Liver (tissue), 8 donors: ENCODE measurements at regions not wholly inside any gene's neighbourhood (a gene's known extent, or its start where the extent isn't known, plus 50 kb on each side); places are given as distances from the start of the nearest gene placed in this dataset.

Source experiments
- DNase-seq: peaks from one replicate; pipeline ENCODE4 v3.0.0-alpha.2; 2017; ENCODE audit warnings: low spot score
- H3K27ac ChIP-seq, 2 donors: one replicate each; pipeline ENCODE4 v1.7.0; 2013; ENCODE audit warnings: inconsistent platforms in 2 of 2, low read length in 2 of 2, control low read depth in 1 of 2, low read depth in 1 of 2, mild to moderate bottlenecking in 1 of 2
- H3K27me3 ChIP-seq, 4 donors: one replicate each; pipeline versions ENCODE4 v1.6.1 to v1.7.0; 2013; ENCODE audit warnings: low read length in 3 of 4, inconsistent platforms in 1 of 4, mild to moderate bottlenecking in 1 of 4, moderate library complexity in 1 of 4; ENCODE audit not compliant: control insufficient read depth in 4 of 4, insufficient read depth in 4 of 4
- H3K36me3 ChIP-seq, 4 donors: one replicate each; pipeline versions ENCODE4 v1.6.1 to v1.7.0; 2013; ENCODE audit warnings: low read length in 3 of 4, mild to moderate bottlenecking in 3 of 4, low read depth in 1 of 4, moderate library complexity in 1 of 4; ENCODE audit not compliant: control insufficient read depth in 4 of 4, insufficient read depth in 3 of 4
- H3K4me1 ChIP-seq, 4 donors: one replicate each; pipeline versions ENCODE4 v1.6.1 to v1.7.0; 2013; ENCODE audit warnings: low read length in 3 of 4, mild to moderate bottlenecking in 3 of 4, moderate library complexity in 1 of 4; ENCODE audit not compliant: control insufficient read depth in 4 of 4, insufficient read depth in 4 of 4
- H3K4me3 ChIP-seq, 3 donors: one replicate each; pipeline versions ENCODE4 v1.6.1 to v1.7.0; 2013; ENCODE audit warnings: low read length in 3 of 3, control low read depth in 1 of 3, low read depth in 1 of 3, mild to moderate bottlenecking in 1 of 3
- H3K9ac ChIP-seq, 2 donors: one replicate each; pipeline ENCODE4 v1.7.0; 2013; ENCODE audit warnings: low read length in 2 of 2, mild to moderate bottlenecking in 2 of 2, moderate library complexity in 2 of 2, control low read depth in 1 of 2, low read depth in 1 of 2
- H3K9me3 ChIP-seq, 4 donors: one replicate each; pipeline versions ENCODE4 v1.6.1 to v1.7.0; 2013; ENCODE audit warnings: low read length in 3 of 4; ENCODE audit not compliant: control insufficient read depth in 4 of 4
- EGR1 ChIP-seq, 2 donors: IDR thresholded peaks; 2 replicates each; pipeline ENCODE4 v1.6.1; 2016 to 2018; ENCODE audit warnings: antibody characterized with exemption in 2 of 2, low read depth in 2 of 2
- FOXA1 ChIP-seq: IDR thresholded peaks from 2 replicates; pipeline ENCODE4 v1.6.1; 2016; ENCODE audit warnings: antibody characterized with exemption
- GABPA ChIP-seq, 2 donors: IDR thresholded peaks in 1 of 2; conservative IDR thresholded peaks in 1 of 2; 2 replicates each; pipeline ENCODE4 v1.6.1; 2016; ENCODE audit warnings: antibody characterized with exemption in 2 of 2, mild to moderate bottlenecking in 1 of 2, moderate library complexity in 1 of 2
- HNF4A ChIP-seq, 2 donors: conservative IDR thresholded peaks; 2 replicates each; pipeline ENCODE4 v1.6.1; 2016; ENCODE audit warnings: antibody characterized with exemption in 2 of 2, mild to moderate bottlenecking in 2 of 2
- HNF4G ChIP-seq: IDR thresholded peaks from 2 replicates; pipeline ENCODE4 v1.6.1; 2016; ENCODE audit warnings: antibody characterized with exemption
- JUND ChIP-seq, 2 donors: IDR thresholded peaks; 2 replicates each; pipeline ENCODE4 v1.6.1; 2016; ENCODE audit warnings: antibody characterized with exemption in 2 of 2
- NR2F2 ChIP-seq: IDR thresholded peaks from 2 replicates; pipeline ENCODE4 v1.6.1; 2016; ENCODE audit warnings: antibody characterized with exemption
- RAD21 ChIP-seq, 2 donors: IDR thresholded peaks; 2 replicates each; pipeline ENCODE4 v1.6.1; 2016; ENCODE audit warnings: antibody characterized with exemption in 2 of 2, mild to moderate bottlenecking in 2 of 2
- RXRA ChIP-seq, 2 donors: IDR thresholded peaks; 2 replicates each; pipeline ENCODE4 v1.6.1; 2017 to 2018; ENCODE audit warnings: antibody characterized with exemption in 2 of 2, mild to moderate bottlenecking in 1 of 2
- SP1 ChIP-seq: IDR thresholded peaks from 2 replicates; pipeline ENCODE4 v1.6.1; 2018; ENCODE audit warnings: antibody characterized with exemption, mild to moderate bottlenecking
- TAF1 ChIP-seq: conservative IDR thresholded peaks from 2 replicates; pipeline ENCODE4 v1.6.1; 2016; ENCODE audit warnings: antibody characterized with exemption, mild to moderate bottlenecking
- WGBS: extraction: QIAGEN DNeasy Blood & Tissue Kit; methylation state at CpG from one replicate; pipeline ENCODE4 v1.1.7; 2013; 5-methylcytosine and 5-hydroxymethylcytosine counted together
- TF ChIP-seq, protein P1 (sequence below): fragments of 150-350 bp; IDR thresholded peaks from 2 replicates; pipeline ENCODE4 v1.5.1; 2017; ENCODE audit warnings: improper control_type of control experiment, low read depth, low read length; ENCODE audit not compliant: missing input control
- TF ChIP-seq, protein P2 (sequence below): IDR thresholded peaks from 2 replicates; pipeline ENCODE4 v1.6.1; 2016; ENCODE audit warnings: antibody characterized with exemption
- TF ChIP-seq, protein P3 (sequence below): IDR thresholded peaks from 2 replicates; pipeline ENCODE4 v1.6.1; 2016; ENCODE audit warnings: antibody characterized with exemption
- donor health status: healthy.
- donor health status: healthy.
- donor health status: healthy.
- donor health status: healthy.
- donor health status: healthy.

DNA sequence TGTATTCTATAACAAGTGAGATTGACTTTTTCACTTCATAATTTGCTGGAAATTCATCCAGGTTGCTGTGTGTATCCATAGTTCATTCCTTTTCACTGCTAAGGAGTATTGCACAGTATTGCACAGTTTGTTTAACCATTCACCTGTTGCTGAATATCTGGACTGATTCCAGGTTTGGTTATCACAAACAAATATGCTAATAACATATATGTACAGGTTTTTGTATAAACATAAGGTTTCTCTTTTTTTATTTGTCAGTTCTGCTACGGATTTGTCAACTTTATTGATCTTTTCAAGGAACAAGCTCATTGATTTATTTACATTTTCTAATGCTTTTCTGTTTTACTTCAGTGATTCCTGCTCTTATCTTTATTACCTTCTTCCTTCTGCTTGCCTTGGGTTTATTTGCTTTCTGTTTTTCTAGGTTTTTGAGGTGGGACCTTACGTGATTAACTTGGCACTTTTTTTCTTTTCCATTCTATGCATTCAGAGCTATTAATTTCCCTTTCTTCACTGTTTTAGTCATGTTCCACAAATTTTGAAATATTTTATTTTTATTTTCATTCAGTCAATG, 117.0 kb upstream of the OGFRL1 start:
- no peaks in the 10 kb centered on the region for H3K4me1 ChIP-seq
- no peak overlapping the region for H3K27ac ChIP-seq
- 31% methylated on average over 2 of the region's 2 CpGs for WGBS
- no peaks in the 10 kb centered on the region for H3K27me3 ChIP-seq
- DNase-seq: no peak
- no peaks in the 10 kb centered on the region for H3K36me3 ChIP-seq
- H3K4me3 ChIP-seq: no peak overlapping the region
- TF ChIP-seq, protein P1, sequence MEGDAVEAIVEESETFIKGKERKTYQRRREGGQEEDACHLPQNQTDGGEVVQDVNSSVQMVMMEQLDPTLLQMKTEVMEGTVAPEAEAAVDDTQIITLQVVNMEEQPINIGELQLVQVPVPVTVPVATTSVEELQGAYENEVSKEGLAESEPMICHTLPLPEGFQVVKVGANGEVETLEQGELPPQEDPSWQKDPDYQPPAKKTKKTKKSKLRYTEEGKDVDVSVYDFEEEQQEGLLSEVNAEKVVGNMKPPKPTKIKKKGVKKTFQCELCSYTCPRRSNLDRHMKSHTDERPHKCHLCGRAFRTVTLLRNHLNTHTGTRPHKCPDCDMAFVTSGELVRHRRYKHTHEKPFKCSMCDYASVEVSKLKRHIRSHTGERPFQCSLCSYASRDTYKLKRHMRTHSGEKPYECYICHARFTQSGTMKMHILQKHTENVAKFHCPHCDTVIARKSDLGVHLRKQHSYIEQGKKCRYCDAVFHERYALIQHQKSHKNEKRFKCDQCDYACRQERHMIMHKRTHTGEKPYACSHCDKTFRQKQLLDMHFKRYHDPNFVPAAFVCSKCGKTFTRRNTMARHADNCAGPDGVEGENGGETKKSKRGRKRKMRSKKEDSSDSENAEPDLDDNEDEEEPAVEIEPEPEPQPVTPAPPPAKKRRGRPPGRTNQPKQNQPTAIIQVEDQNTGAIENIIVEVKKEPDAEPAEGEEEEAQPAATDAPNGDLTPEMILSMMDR: no peak
- TF ChIP-seq, protein P2, sequence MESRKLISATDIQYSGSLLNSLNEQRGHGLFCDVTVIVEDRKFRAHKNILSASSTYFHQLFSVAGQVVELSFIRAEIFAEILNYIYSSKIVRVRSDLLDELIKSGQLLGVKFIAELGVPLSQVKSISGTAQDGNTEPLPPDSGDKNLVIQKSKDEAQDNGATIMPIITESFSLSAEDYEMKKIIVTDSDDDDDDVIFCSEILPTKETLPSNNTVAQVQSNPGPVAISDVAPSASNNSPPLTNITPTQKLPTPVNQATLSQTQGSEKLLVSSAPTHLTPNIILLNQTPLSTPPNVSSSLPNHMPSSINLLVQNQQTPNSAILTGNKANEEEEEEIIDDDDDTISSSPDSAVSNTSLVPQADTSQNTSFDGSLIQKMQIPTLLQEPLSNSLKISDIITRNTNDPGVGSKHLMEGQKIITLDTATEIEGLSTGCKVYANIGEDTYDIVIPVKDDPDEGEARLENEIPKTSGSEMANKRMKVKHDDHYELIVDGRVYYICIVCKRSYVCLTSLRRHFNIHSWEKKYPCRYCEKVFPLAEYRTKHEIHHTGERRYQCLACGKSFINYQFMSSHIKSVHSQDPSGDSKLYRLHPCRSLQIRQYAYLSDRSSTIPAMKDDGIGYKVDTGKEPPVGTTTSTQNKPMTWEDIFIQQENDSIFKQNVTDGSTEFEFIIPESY: no peak
- TF ChIP-seq HNF4A (conservative IDR thresholded peaks at IDR 0.05) (no peak), EGR1 (IDR thresholded peaks at IDR 0.05; ENCODE audit: low read depth in 2 of 2) (no peak), RXRA (IDR thresholded peaks at IDR 0.05) (no peak), HNF4G (no peak), NR2F2 (no peak), TAF1 (no peak), SP1 (no peak), RAD21 (IDR thresholded peaks at IDR 0.05) (no peak)
- TF ChIP-seq, protein P3, sequence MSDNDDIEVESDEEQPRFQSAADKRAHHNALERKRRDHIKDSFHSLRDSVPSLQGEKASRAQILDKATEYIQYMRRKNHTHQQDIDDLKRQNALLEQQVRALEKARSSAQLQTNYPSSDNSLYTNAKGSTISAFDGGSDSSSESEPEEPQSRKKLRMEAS: no peak
- no peaks in the 10 kb centered on the region for H3K9me3 ChIP-seq
- H3K9ac ChIP-seq: no peak overlapping the region

DNA sequence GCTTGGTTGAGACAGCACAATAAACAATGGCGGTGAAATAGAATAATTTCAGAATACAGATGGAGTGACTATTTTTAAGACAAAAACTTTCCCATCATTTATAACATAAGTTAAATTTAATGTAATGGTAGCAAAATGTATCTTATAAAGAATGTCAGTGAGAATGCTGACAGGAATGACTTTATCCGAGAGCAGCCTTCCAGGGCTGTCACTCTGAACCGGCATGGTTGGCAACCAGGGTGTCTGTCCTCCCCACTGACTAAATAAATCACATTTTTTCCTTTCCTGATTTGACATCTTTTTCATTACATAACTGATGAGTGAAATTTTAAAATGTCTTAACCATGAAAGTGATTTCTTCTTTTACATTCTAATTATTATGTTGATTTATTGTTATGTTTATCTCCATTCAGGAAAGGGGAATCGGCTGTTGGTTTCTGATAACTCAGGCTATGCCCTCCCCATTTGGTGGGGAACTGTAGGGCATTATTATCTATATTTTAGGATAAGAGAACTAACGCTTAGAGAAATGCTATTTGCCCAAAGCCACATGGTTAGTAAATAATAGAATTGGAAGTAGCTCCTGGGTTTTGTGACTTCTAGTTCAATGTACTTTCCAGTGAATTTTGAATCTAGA, 109.2 kb upstream of the OGFRL1 start:
- Histone ChIP-seq H3K4me1 (no peaks in the 10 kb centered on the region), H3K27ac (no peak overlapping the region), H3K9me3 (no peaks in the 10 kb centered on the region), H3K4me3 (no peak overlapping the region), H3K9ac (no peak overlapping the region), H3K36me3 (no peaks in the 10 kb centered on the region), H3K27me3 (peaks cover 0 to 3% (median 0%) of the 10 kb centered on the region in 4 donors)
- 61% methylated on average over 5 of the region's 5 CpGs for WGBS
- TF ChIP-seq JUND (IDR thresholded peaks at IDR 0.05) (no peak), SP1 (no peak), EGR1 (IDR thresholded peaks at IDR 0.05; ENCODE audit: low read depth in 2 of 2) (no peak), FOXA1 (no peak), GABPA (IDR thresholded peaks at IDR 0.05 in 1 of 2, conservative IDR thresholded peaks at IDR 0.05 in 1 of 2) (no peak), HNF4G (no peak)
- TF ChIP-seq, protein P3: no peak
- TF ChIP-seq, protein P2: no peak
- DNase-seq: no peak
